GM12878 (cell line): ENCODE measurements at regions not wholly inside any gene's neighbourhood (a gene's known extent, or its start where the extent isn't known, plus 50 kb on each side); places are given as distances from the start of the nearest gene placed in this dataset.

Source experiments
- ATAC-seq: fragments of 200-7000 bp; cut with Tn5 transposase; 3 replicates; pipeline ENCODE4 v1.9.1; 2020; ENCODE audit warnings: mild to moderate bottlenecking, moderate library complexity
- BruUV-seq: library from RNA; stranded (reverse); fragments of 400-500 nt; replicated peaks from 2 replicates; lab custom pipeline; 2021; lab: Mats Ljungman, UMichigan
- CTCF ChIA-PET: fragments of 300-600 bp; sonication (Branson Sonifier 250); formaldehyde crosslinking; extraction: SDS; loops from one replicate; lab custom pipeline; 2021; ENCODE audit warnings: inconsistent platforms; lab: Yijun Ruan, JAX
- POLR2A ChIA-PET: fragments of 350-600 bp; formaldehyde crosslinking; extraction: SDS; loops from one replicate; lab custom pipeline; 2021; ENCODE audit warnings: inconsistent platforms; lab: Charles Lee
- RAD21 ChIA-PET: fragments of 300-600 bp; sonication (Branson Sonifier 250); formaldehyde crosslinking; loops from one replicate; lab custom pipeline; 2023; ENCODE audit warnings: antibody characterized with exemption; ENCODE audit not compliant: unreplicated experiment; lab: Charles Lee
- SMC1A ChIA-PET: fragments of 300-600 bp; sonication (Branson Sonifier 250); formaldehyde crosslinking; loops from one replicate; lab custom pipeline; 2023; ENCODE audit not compliant: unreplicated experiment, uncharacterized antibody; lab: Charles Lee
- DNase-seq: peaks from one replicate; pipeline ENCODE4 v3.0.0-alpha.2; 2011; ENCODE audit warnings: low read depth, low spot score
- FAIRE-seq: peaks from 3 replicates; lab custom pipeline; 2011; peaks lifted over from hg19 to GRCh38; lab: Jason Lieb, UNC
- H2AFZ ChIP-seq: 2 replicates; pipeline ENCODE4 v1.6.0; 2011; ENCODE audit warnings: low read depth, low read length, control low read depth; ENCODE audit not compliant: control insufficient read depth
- H3K27ac ChIP-seq: 2 replicates; pipeline ENCODE4 v1.5.1; 2011; ENCODE audit warnings: control low read depth; ENCODE audit not compliant: control insufficient read depth, insufficient read depth
- H3K27me3 ChIP-seq, 2 experiments: replicated peaks in 1 of 2; 2 replicates each; pipeline versions ENCODE4 v1.6.0 to v1.6.1; 2011; ENCODE audit warnings: low read length in 1 of 2; ENCODE audit not compliant: control insufficient read depth in 2 of 2, insufficient read depth in 2 of 2
- H3K36me3 ChIP-seq, 2 experiments: 2 replicates each; pipeline ENCODE4 v1.5.1; 2011; ENCODE audit warnings: low read length in 1 of 2; ENCODE audit not compliant: control insufficient read depth in 2 of 2, insufficient read depth in 2 of 2
- H3K4me1 ChIP-seq: 2 replicates; pipeline ENCODE4 v1.6.1; 2011; ENCODE audit warnings: mild to moderate bottlenecking, low read length, moderate library complexity, mixed read lengths; ENCODE audit not compliant: control insufficient read depth, insufficient read depth
- H3K4me2 ChIP-seq: 2 replicates; pipeline ENCODE4 v1.6.0; 2011; ENCODE audit warnings: control low read depth; ENCODE audit not compliant: control insufficient read depth, insufficient read depth
- H3K4me3 ChIP-seq: fragments of 200-600 bp; sonication (generic); 2 replicates; pipeline ENCODE4 v1.5.1; 2016
- H3K79me2 ChIP-seq: 2 replicates; pipeline ENCODE4 v1.6.0; 2011; ENCODE audit warnings: low read length; ENCODE audit not compliant: control insufficient read depth, insufficient read depth
- H3K9ac ChIP-seq: 2 replicates; pipeline ENCODE4 v1.8.0; 2011; ENCODE audit warnings: low read length, control low read depth, mixed read lengths; ENCODE audit not compliant: control insufficient read depth, insufficient read depth
- H3K9me3 ChIP-seq: replicated peaks from 3 replicates; pipeline ENCODE4 v1.5.1; 2011; ENCODE audit warnings: mild to moderate bottlenecking, low read length; ENCODE audit not compliant: control insufficient read depth, insufficient read depth
- H4K20me1 ChIP-seq: 2 replicates; pipeline ENCODE4 v1.6.0; 2011; ENCODE audit not compliant: control insufficient read depth, insufficient read depth
- CEBPB ChIP-seq, 2 experiments: fragments of 150-350 bp in 1 of 2; IDR thresholded peaks; 2 replicates each; pipeline ENCODE4 v1.6.1; 2012 to 2014; ENCODE audit warnings: low read depth in 2 of 2, low read length in 2 of 2, borderline replicate concordance in 1 of 2, inconsistent platforms in 1 of 2
- CHD1 ChIP-seq: IDR thresholded peaks from 2 replicates; pipeline ENCODE4 v1.6.1; 2012; ENCODE audit warnings: low read depth, low read length, improper control_type of control experiment
- EGR1 ChIP-seq, 2 experiments: IDR thresholded peaks; 1 replicate in 1 of 2; 2 replicates in 1 of 2; pipeline ENCODE4 v1.6.1; 2011 to 2012; ENCODE audit warnings: low read depth in 2 of 2, low read length in 2 of 2, borderline replicate concordance in 1 of 2, mild to moderate bottlenecking in 1 of 2, moderate library complexity in 1 of 2
- HDAC6 ChIP-seq: fragments of 200-600 bp; sonication (generic); IDR thresholded peaks from one replicate; pipeline ENCODE4 v1.8.0; 2017; ENCODE audit warnings: antibody characterized with exemption; ENCODE audit not compliant: unreplicated experiment
- MYC ChIP-seq: IDR thresholded peaks from 2 replicates; pipeline ENCODE4 v1.6.1; 2011; ENCODE audit warnings: mild to moderate bottlenecking, low read length, moderate library complexity, inconsistent platforms; ENCODE audit not compliant: insufficient read depth, insufficient replicate concordance, insufficient read length, severe bottlenecking
- SREBF2 ChIP-seq: IDR thresholded peaks from 2 replicates; pipeline ENCODE4 v1.6.1; 2012; ENCODE audit warnings: mild to moderate bottlenecking, low read length
- TARDBP ChIP-seq: IDR thresholded peaks from 2 replicates; pipeline ENCODE4 v1.6.1; 2016; ENCODE audit warnings: borderline replicate concordance
- ZBED1 ChIP-seq: IDR thresholded peaks from 2 replicates; pipeline ENCODE4 v1.6.1; 2016; ENCODE audit warnings: borderline replicate concordance
- ZNF622 ChIP-seq: fragments of 450-650 bp; IDR thresholded peaks from 2 replicates; pipeline ENCODE4 v1.6.1; 2017; ENCODE audit warnings: mild to moderate bottlenecking, inconsistent platforms
- ZZZ3 ChIP-seq: IDR thresholded peaks from 2 replicates; pipeline ENCODE4 v1.6.1; 2011; ENCODE audit warnings: low read depth; ENCODE audit not compliant: control insufficient read depth, insufficient read length
- WGBS: methylation state at CpG from one replicate; pipeline ENCODE4 v1.1.6; 2016; ENCODE audit warnings: low lambda C conversion rate; ENCODE audit not compliant: insufficient replicate concordance, insufficient coverage; ENCODE audit errors: missing lambda C conversion rate; 5-methylcytosine and 5-hydroxymethylcytosine counted together
- in situ Hi-C: fragments of 300-500 bp; cut with MboI; formaldehyde crosslinking; loops from 9 replicates; pipeline ENCODE4 v1.14.3; 2018; ENCODE audit warnings: mixed read lengths
- intact Hi-C: fragments of 100-400 bp; cut with micrococcal nuclease; formaldehyde crosslinking; loops from one replicate; pipeline ENCODE4 v1.14.2; 2022; ENCODE audit not compliant: unreplicated experiment
- TF ChIP-seq, protein P1 (sequence below): fragments of 450-650 bp; IDR thresholded peaks from 2 replicates; pipeline ENCODE4 v1.6.1; 2016; ENCODE audit warnings: mild to moderate bottlenecking, moderate library complexity, borderline replicate concordance
- TF ChIP-seq, protein P2 (sequence below): fragments of 450-650 bp; IDR thresholded peaks from 2 replicates; pipeline ENCODE4 v1.6.1; 2017; ENCODE audit warnings: antibody characterized with exemption, mild to moderate bottlenecking, moderate library complexity
- TF ChIP-seq, protein P3 (sequence below): fragments of 450-650 bp; IDR thresholded peaks from 2 replicates; pipeline ENCODE4 v1.6.1; 2017; ENCODE audit warnings: mild to moderate bottlenecking
- TF ChIP-seq, protein P4 (sequence below): fragments of 450-650 bp; IDR thresholded peaks from 2 replicates; pipeline ENCODE4 v1.6.1; 2017; ENCODE audit warnings: borderline replicate concordance

DNA sequence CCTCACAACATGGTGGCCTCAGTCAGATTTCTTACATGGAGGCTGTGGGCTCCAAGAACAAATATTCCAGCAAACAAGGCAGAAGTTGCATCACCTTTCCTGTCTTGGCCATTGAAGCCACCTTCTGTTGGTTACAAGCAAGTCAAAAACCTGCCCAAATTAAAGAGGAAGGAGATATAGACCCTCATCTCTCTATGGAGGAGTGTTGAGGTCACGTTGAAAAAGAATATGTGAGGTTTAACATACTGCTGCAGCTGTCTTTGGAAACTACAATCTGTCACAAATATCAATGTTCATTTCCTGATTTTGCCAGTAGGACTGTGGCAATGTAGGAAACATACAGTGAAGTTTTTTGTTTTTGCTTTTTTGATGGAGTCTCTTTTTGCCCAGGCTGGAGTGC, 211.4 kb downstream of the COPRS start (continued):
- TF ChIP-seq, protein P1, sequence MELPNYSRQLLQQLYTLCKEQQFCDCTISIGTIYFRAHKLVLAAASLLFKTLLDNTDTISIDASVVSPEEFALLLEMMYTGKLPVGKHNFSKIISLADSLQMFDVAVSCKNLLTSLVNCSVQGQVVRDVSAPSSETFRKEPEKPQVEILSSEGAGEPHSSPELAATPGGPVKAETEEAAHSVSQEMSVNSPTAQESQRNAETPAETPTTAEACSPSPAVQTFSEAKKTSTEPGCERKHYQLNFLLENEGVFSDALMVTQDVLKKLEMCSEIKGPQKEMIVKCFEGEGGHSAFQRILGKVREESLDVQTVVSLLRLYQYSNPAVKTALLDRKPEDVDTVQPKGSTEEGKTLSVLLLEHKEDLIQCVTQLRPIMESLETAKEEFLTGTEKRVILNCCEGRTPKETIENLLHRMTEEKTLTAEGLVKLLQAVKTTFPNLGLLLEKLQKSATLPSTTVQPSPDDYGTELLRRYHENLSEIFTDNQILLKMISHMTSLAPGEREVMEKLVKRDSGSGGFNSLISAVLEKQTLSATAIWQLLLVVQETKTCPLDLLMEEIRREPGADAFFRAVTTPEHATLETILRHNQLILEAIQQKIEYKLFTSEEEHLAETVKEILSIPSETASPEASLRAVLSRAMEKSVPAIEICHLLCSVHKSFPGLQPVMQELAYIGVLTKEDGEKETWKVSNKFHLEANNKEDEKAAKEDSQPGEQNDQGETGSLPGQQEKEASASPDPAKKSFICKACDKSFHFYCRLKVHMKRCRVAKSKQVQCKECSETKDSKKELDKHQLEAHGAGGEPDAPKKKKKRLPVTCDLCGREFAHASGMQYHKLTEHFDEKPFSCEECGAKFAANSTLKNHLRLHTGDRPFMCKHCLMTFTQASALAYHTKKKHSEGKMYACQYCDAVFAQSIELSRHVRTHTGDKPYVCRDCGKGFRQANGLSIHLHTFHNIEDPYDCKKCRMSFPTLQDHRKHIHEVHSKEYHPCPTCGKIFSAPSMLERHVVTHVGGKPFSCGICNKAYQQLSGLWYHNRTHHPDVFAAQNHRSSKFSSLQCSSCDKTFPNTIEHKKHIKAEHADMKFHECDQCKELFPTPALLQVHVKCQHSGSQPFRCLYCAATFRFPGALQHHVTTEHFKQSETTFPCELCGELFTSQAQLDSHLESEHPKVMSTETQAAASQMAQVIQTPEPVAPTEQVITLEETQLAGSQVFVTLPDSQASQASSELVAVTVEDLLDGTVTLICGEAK = no peak
- no peak for TF ChIP-seq CHD1
- TF ChIP-seq HDAC6 = no peak
- no peak for TF ChIP-seq MYC
- TF ChIP-seq SREBF2 = no peak

DNA sequence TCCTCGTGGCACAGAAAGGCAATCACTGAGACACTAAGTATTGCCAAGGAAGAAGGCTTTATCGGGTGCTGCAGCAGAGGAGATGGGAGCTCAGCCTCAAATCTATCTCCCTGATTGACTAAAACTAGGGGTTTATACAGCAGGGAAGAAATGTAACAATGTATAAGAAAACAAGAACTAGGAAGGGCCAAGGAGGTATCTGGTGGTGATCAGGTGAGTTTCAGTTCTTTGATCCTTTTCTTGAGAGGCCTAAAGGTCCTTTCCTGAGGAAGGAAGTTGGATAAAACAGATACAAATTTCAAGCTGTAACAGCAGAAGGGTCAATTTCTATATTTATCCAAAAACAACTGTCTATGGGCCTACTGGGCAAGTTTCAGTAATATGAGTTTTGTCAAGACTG, 212.4 kb downstream of the COPRS start:
- ATAC-seq (no peak), DNase-seq (no peak), FAIRE-seq (no peak)
- BruUV-seq = no TSS peak
- Histone ChIP-seq H3K9ac (no peak overlapping the region), H3K36me3 (no peaks in the 10 kb centered on the region), H2AFZ (no peak overlapping the region), H3K4me2 (no peak overlapping the region), H3K27ac (no peak overlapping the region), H4K20me1 (no peaks in the 10 kb centered on the region), H3K4me1 (no peaks in the 10 kb centered on the region), H3K27me3 (no peaks in the 10 kb centered on the region), H3K4me3 (no peak overlapping the region), H3K79me2 (no peaks in the 10 kb centered on the region), H3K9me3 (no peaks in the 10 kb centered on the region; the same call in 2 of the 3 replicates)
- in situ Hi-C loops = no loop called here
- RAD21 ChIA-PET = no interaction called here
- CTCF ChIA-PET = no interaction called here
- WGBS = 43% methylated on average over 2 of the region's 2 CpGs
- POLR2A ChIA-PET = no interaction called here
- intact Hi-C loops = no loop called here
- SMC1A ChIA-PET = no interaction called here
- TF ChIP-seq ZBED1 = no peak
- no peak for TF ChIP-seq CEBPB (IDR thresholded peaks at IDR 0.05; ENCODE audit: borderline replicate concordance in 1 of 2, low read depth in 2 of 2, low read length in 2 of 2)
- TF ChIP-seq, protein P2, sequence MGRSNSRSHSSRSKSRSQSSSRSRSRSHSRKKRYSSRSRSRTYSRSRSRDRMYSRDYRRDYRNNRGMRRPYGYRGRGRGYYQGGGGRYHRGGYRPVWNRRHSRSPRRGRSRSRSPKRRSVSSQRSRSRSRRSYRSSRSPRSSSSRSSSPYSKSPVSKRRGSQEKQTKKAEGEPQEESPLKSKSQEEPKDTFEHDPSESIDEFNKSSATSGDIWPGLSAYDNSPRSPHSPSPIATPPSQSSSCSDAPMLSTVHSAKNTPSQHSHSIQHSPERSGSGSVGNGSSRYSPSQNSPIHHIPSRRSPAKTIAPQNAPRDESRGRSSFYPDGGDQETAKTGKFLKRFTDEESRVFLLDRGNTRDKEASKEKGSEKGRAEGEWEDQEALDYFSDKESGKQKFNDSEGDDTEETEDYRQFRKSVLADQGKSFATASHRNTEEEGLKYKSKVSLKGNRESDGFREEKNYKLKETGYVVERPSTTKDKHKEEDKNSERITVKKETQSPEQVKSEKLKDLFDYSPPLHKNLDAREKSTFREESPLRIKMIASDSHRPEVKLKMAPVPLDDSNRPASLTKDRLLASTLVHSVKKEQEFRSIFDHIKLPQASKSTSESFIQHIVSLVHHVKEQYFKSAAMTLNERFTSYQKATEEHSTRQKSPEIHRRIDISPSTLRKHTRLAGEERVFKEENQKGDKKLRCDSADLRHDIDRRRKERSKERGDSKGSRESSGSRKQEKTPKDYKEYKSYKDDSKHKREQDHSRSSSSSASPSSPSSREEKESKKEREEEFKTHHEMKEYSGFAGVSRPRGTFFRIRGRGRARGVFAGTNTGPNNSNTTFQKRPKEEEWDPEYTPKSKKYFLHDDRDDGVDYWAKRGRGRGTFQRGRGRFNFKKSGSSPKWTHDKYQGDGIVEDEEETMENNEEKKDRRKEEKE = no peak
- no peak for TF ChIP-seq ZNF622
- no peak for TF ChIP-seq EGR1 (IDR thresholded peaks at IDR 0.05; ENCODE audit: borderline replicate concordance in 1 of 2, low read depth in 2 of 2, low read length in 2 of 2)
- TF ChIP-seq ZZZ3 = no peak
- TF ChIP-seq TARDBP = no peak
- TF ChIP-seq, protein P3, sequence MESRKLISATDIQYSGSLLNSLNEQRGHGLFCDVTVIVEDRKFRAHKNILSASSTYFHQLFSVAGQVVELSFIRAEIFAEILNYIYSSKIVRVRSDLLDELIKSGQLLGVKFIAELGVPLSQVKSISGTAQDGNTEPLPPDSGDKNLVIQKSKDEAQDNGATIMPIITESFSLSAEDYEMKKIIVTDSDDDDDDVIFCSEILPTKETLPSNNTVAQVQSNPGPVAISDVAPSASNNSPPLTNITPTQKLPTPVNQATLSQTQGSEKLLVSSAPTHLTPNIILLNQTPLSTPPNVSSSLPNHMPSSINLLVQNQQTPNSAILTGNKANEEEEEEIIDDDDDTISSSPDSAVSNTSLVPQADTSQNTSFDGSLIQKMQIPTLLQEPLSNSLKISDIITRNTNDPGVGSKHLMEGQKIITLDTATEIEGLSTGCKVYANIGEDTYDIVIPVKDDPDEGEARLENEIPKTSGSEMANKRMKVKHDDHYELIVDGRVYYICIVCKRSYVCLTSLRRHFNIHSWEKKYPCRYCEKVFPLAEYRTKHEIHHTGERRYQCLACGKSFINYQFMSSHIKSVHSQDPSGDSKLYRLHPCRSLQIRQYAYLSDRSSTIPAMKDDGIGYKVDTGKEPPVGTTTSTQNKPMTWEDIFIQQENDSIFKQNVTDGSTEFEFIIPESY = no peak
- TF ChIP-seq, protein P4, sequence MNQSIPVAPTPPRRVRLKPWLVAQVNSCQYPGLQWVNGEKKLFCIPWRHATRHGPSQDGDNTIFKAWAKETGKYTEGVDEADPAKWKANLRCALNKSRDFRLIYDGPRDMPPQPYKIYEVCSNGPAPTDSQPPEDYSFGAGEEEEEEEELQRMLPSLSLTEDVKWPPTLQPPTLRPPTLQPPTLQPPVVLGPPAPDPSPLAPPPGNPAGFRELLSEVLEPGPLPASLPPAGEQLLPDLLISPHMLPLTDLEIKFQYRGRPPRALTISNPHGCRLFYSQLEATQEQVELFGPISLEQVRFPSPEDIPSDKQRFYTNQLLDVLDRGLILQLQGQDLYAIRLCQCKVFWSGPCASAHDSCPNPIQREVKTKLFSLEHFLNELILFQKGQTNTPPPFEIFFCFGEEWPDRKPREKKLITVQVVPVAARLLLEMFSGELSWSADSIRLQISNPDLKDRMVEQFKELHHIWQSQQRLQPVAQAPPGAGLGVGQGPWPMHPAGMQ = no peak
